IPS-15b (cell line): ENCODE measurements at regions not wholly inside any gene's neighbourhood (a gene's known extent, or its start where the extent isn't known, plus 50 kb on each side); places are given as distances from the start of the nearest gene placed in this dataset.

Source experiments
- H3K27me3 ChIP-seq: one replicate; pipeline ENCODE4 v1.6.1; 2013; ENCODE audit warnings: low read length; ENCODE audit not compliant: control insufficient read depth, insufficient read depth
- H3K36me3 ChIP-seq: one replicate; pipeline ENCODE4 v1.6.1; 2013; ENCODE audit warnings: low read length; ENCODE audit not compliant: control insufficient read depth, insufficient read depth
- H3K4me1 ChIP-seq: one replicate; pipeline ENCODE4 v1.6.1; 2013; ENCODE audit warnings: mild to moderate bottlenecking, low read length; ENCODE audit not compliant: control insufficient read depth, insufficient read depth
- H3K4me3 ChIP-seq: one replicate; pipeline ENCODE4 v1.5.1; 2013; ENCODE audit warnings: low read depth, low read length
- H3K9ac ChIP-seq: one replicate; pipeline ENCODE4 v1.6.1; 2013; ENCODE audit warnings: low read depth, mild to moderate bottlenecking, low read length
- H3K9me3 ChIP-seq: one replicate; pipeline ENCODE4 v1.6.1; 2013; ENCODE audit warnings: mild to moderate bottlenecking, low read length; ENCODE audit not compliant: control insufficient read depth, insufficient read depth

- Histone ChIP-seq H3K4me1 (no peaks in the 10 kb centered on the region), H3K36me3 (no peaks in the 10 kb centered on the region), H3K9ac (no peak overlapping the region), H3K27me3 (no peaks in the 10 kb centered on the region), H3K9me3 (no peaks in the 10 kb centered on the region), H3K4me3 (no peak overlapping the region)
Measured at GRCh38 chr14:99065551-99065950, 206.4 kb downstream of the BCL11B start.

- Histone ChIP-seq H3K9me3 (no peaks in the 10 kb centered on the region), H3K36me3 (no peaks in the 10 kb centered on the region), H3K4me3 (no peak overlapping the region), H3K9ac (no peak overlapping the region), H3K4me1 (no peaks in the 10 kb centered on the region), H3K27me3 (no peaks in the 10 kb centered on the region)
Measured at GRCh38 chr14:99066378-99066777, 205.6 kb downstream of the BCL11B start.

GRCh38 chr14:99067141-99067920 lies 204.7 kb downstream of the BCL11B start:
- H3K9me3 ChIP-seq, result no peaks in the 10 kb centered on the region
- no peaks in the 10 kb centered on the region for H3K4me1 ChIP-seq
- H3K36me3 ChIP-seq, result no peaks in the 10 kb centered on the region
- H3K4me3 ChIP-seq, result no peak overlapping the region
- no peaks in the 10 kb centered on the region for H3K27me3 ChIP-seq
- no peak overlapping the region for H3K9ac ChIP-seq

GRCh38 chr14:99067927-99068326 lies 204.1 kb downstream of the BCL11B start:
- Histone ChIP-seq H3K9ac (no peak overlapping the region), H3K4me1 (no peaks in the 10 kb centered on the region), H3K9me3 (no peaks in the 10 kb centered on the region), H3K4me3 (no peak overlapping the region), H3K36me3 (no peaks in the 10 kb centered on the region), H3K27me3 (no peaks in the 10 kb centered on the region)

- no peaks in the 10 kb centered on the region for H3K36me3 ChIP-seq
- H3K27me3 ChIP-seq, result no peaks in the 10 kb centered on the region
- H3K4me1 ChIP-seq, result no peaks in the 10 kb centered on the region
- no peaks in the 10 kb centered on the region for H3K9me3 ChIP-seq
- no peak overlapping the region for H3K9ac ChIP-seq
- H3K4me3 ChIP-seq, result no peak overlapping the region
Measured at GRCh38 chr14:99069946-99070345, 202.1 kb downstream of the BCL11B start.

GRCh38 chr14:99072433-99072832 lies 199.6 kb downstream of the BCL11B start:
- Histone ChIP-seq H3K9me3 (no peaks in the 10 kb centered on the region), H3K4me3 (no peak overlapping the region), H3K9ac (no peak overlapping the region), H3K36me3 (no peaks in the 10 kb centered on the region), H3K27me3 (no peaks in the 10 kb centered on the region), H3K4me1 (no peaks in the 10 kb centered on the region)

- no peaks in the 10 kb centered on the region for H3K36me3 ChIP-seq
Measured at GRCh38 chr14:99072956-99073355, 199.0 kb downstream of the BCL11B start.

GRCh38 chr14:99073431-99073830 lies 198.6 kb downstream of the BCL11B start:
- Histone ChIP-seq H3K4me3 (no peak overlapping the region), H3K9me3 (no peaks in the 10 kb centered on the region), H3K27me3 (no peaks in the 10 kb centered on the region), H3K36me3 (no peaks in the 10 kb centered on the region), H3K4me1 (no peaks in the 10 kb centered on the region), H3K9ac (no peak overlapping the region)

More at GRCh38 chr14:99072956-99073355, 199.0 kb downstream of the BCL11B start:
- Histone ChIP-seq H3K27me3 (no peaks in the 10 kb centered on the region), H3K4me1 (no peaks in the 10 kb centered on the region), H3K9ac (no peak overlapping the region), H3K4me3 (no peak overlapping the region), H3K9me3 (no peaks in the 10 kb centered on the region)

GRCh38 chr14:99075061-99075460 lies 196.9 kb downstream of the BCL11B start:
- Histone ChIP-seq H3K9me3 (no peaks in the 10 kb centered on the region), H3K9ac (no peak overlapping the region), H3K36me3 (no peaks in the 10 kb centered on the region), H3K4me3 (no peak overlapping the region), H3K4me1 (no peaks in the 10 kb centered on the region), H3K27me3 (no peaks in the 10 kb centered on the region)

- Histone ChIP-seq H3K9ac (no peak overlapping the region), H3K4me1 (no peaks in the 10 kb centered on the region), H3K36me3 (no peaks in the 10 kb centered on the region), H3K27me3 (no peaks in the 10 kb centered on the region), H3K9me3 (no peaks in the 10 kb centered on the region), H3K4me3 (no peak overlapping the region)
Measured at GRCh38 chr14:99075771-99076375, 196.1 kb downstream of the BCL11B start.

GRCh38 chr14:99077076-99077843 lies 194.7 kb downstream of the BCL11B start:
- Histone ChIP-seq H3K4me3 (no peak overlapping the region), H3K9me3 (no peaks in the 10 kb centered on the region), H3K4me1 (no peaks in the 10 kb centered on the region), H3K36me3 (no peaks in the 10 kb centered on the region), H3K27me3 (no peaks in the 10 kb centered on the region), H3K9ac (no peak overlapping the region)

- Histone ChIP-seq H3K9ac (no peak overlapping the region), H3K36me3 (no peaks in the 10 kb centered on the region), H3K27me3 (no peaks in the 10 kb centered on the region), H3K9me3 (no peaks in the 10 kb centered on the region), H3K4me1 (no peaks in the 10 kb centered on the region), H3K4me3 (no peak overlapping the region)
Measured at GRCh38 chr14:99077844-99078236, 194.2 kb downstream of the BCL11B start.
